ENCODE measurements at regions not wholly inside any gene's neighbourhood (a gene's known extent, or its start where the extent isn't known, plus 50 kb on each side); places are given as distances from the start of the nearest gene placed in this dataset.
"Not testable (repeated sequence)": the region's sequence is repeated elsewhere in the genome, so short reads cannot be mapped to it uniquely, and the experiment has no call there.

- no peak for DNase-seq (ENCODE audit: low spot score)
Measured at GRCh38 chr7:114279901-114280300, 134.7 kb upstream of the FOXP2 start.

DNA sequence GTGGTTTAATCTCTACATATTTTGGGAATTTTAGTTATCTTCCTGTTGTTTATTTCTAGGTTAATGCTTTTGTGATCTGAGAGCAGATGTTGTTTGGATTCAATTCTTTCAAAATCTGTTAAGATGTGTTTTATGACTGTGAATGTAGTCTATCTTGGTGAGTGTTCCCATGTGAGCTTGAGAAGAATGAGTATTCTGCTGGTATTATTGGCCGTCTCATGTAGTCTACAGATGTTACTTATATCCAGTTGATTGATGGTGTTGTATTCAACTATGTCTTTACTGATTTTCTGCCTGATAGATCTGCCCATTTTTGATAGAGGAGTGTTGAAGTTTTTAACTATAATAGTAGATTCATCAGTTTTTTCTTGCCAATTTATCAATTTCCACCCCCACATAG is 141.4 kb upstream of the FOXP2 start:
- DNase-seq (ENCODE audit: low spot score) = no peak

DNA sequence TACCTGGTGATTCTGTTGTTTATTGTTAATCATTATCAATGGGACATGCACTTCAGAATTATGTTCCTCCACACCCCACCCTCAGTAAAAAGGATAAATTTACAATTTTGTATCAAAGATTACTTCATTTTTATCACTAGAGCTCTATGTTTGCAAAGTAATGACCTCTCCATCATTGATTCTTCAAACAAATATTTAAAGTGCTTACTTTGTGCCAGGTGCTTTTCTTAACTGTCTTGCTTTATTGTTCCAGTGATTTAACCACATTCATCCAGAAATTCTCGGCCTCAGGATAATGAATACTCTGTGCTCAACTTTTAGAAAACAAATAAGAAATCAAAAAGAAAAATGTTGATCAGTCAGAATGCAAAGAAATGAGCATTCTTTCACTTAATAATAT is 144.9 kb upstream of the FOXP2 start:
- no peak for DNase-seq (ENCODE audit: low spot score)

DNA sequence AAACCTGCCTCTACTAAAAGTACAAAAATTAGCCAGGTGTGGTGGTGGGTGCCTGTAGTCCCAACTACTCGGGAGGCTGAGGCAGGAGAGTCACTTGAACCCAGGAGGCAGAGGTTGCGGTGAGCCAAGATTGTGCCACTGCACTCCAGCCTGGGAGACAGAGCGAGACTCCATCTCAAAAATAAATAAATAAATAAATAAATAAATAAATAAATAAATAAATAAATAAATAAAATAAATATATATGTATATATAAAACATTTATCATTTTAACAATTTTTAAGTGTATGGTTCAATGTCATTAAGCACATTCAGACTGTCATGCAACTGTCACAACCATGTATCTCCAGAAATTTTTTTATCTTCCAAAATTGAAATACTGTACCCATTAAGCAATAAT is 147.1 kb upstream of the FOXP2 start:
- not testable (repeated sequence) for DNase-seq (ENCODE audit: low spot score)

- DNase-seq (ENCODE audit: low spot score) = no peak
Measured at GRCh38 chr7:114264023-114264422, 150.6 kb upstream of the FOXP2 start.

DNA sequence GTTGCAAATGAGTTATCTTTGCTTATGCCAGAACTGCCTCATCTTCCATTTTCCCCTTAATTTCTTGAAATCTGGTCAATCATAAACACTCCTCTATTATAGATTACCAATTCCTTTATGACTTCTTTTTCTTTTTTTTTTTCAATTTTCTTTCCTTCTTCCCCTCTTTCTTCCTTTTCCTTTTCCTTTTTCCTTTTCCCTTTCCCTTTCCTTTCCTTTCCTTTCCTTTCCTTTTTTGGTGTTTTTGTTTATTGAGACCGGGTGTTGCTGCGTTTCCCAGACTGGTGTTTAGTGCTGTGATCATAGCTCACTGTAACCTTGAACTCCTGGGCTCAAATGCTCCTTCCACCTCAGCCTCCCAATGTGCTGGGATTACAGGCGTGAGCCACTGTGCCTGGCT is 151.4 kb upstream of the FOXP2 start:
- no peak for DNase-seq (ENCODE audit: low spot score)

DNA sequence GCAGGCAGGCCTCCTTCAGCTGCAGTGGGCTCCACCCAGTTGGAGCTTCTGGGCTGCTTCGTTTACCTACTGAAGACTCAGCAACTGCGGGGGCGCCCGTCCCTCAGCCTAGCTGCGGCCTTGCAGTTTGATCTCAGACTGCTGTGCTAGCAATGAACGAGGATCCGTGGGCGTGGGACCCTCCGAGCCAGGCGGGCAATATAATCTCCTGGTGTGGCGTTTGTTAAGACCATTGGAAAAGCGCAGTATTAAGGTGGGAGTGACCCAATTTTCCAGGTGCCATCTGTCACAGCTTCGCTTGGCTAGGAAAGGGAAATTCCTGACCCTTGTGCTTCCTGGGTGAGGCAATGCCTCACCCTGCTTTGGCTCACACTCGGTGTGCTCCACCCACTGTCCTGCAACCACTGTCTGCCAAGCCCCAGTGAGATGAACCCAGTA is 159.2 kb upstream of the FOXP2 start:
- DNase-seq (ENCODE audit: low spot score) = no peak

- no peak for DNase-seq (ENCODE audit: low spot score)
Measured at GRCh38 chr7:114243646-114244045, 171.0 kb upstream of the FOXP2 start.

GRCh38 chr7:114242992-114243507 is 171.6 kb upstream of the FOXP2 start:
- DNase-seq (ENCODE audit: low spot score) = no peak

GRCh38 chr7:114229246-114229645 is 185.4 kb upstream of the FOXP2 start:
- no peak for DNase-seq (ENCODE audit: low spot score)

DNA sequence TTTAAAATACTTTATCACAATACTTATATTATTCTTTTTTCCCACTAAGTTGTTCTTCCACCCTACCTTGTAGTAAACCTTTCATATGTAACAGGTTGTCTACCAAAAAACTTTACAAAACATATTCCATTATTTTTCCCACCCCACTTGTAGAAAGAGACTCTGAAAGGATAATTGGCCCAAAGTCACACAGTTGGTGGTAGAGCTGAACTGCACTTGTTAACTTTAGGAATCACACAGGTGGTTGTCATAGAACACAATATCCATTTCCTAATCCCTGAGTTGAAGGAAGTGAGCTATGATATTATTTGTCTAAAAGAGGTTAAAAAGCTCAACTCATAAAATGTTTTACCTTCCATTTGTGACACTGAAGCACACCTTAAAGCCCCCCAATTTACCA is 188.8 kb upstream of the FOXP2 start:
- DNase-seq (ENCODE audit: low spot score) = no peak

DNA sequence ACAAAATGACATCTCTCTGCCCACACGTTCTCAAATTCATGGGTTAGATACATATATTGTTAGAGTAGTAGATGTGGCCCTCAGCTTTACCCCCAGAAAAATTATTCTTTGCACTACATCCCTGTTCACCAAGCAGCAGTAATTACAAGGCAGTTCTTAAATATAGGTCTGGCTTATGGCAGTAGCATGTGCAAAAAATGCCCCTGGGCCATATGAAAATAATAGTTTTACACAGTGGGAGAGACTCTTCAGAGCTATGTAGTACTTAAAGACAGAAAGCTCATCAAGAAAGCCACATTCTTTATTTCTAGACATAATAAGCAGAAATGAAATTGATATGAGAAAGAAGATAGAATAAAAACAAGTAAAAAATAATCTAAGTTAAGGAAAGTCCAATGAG is 196.3 kb upstream of the FOXP2 start:
- no peak for DNase-seq (ENCODE audit: low spot score)

- DNase-seq (ENCODE audit: low spot score) = no peak
Measured at GRCh38 chr7:114217026-114217806, 197.4 kb upstream of the FOXP2 start.

GRCh38 chr7:114214466-114214865 is 200.1 kb upstream of the FOXP2 start:
- DNase-seq (ENCODE audit: low spot score) = no peak

DNA sequence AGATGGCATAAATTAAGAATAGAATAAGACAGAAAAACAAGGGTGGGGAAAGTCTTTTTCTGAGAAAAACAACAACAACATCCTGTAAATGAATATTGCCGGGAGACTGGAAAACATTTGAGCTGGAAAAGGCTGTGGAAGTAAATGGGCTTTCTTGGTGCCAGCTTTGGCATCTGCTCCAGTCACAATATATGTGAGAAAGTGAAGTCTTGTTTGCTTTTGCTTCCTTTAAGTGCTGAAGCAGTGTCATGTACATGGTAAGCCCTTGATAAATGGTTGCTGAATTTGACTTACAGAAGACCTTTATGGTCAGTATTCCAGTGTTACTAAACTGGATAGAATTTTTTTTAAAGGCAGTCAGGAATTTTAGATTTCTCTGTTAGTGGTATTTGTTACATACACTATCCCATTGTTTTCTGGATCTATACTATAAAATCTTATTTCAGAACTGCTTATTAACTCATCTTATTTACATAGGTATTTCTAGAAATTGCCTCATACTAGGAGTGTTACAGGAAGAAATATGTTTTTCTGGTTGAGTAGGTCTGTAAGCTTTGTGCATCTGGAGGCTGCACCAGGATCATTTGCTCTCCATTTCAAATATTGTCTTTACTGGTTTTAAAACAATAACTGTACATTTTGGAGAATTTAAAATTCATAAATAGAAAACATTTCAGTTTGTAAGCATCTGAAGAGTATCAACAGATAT is 201.7 kb upstream of the FOXP2 start:
- no peak for DNase-seq (ENCODE audit: low spot score)

- DNase-seq (ENCODE audit: low spot score) = no peak
Measured at GRCh38 chr7:114209968-114210367, 204.6 kb upstream of the FOXP2 start.

GRCh38 chr7:114206688-114207087 is 207.9 kb upstream of the FOXP2 start:
- DNase-seq (ENCODE audit: low spot score) = no peak

DNA sequence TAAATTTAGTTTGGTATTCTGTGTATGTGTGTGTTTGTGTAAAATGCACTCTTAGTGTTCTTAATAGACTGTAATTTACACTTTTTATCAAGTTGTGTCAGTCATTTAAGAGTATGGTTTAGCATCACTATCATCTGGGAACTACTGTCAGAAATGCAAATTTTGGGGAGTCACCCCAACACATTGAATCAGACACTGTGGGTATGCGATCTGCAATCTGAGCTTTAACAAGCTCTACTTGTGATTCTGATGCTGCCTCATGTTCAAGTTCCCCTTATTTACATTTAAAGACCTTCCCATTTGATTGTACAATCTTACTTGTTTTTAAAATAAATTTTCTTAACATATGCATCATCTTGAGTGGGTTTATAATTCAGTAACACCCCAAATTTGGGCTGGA is 218.1 kb upstream of the FOXP2 start:
- DNase-seq (ENCODE audit: low spot score) = no peak

DNA sequence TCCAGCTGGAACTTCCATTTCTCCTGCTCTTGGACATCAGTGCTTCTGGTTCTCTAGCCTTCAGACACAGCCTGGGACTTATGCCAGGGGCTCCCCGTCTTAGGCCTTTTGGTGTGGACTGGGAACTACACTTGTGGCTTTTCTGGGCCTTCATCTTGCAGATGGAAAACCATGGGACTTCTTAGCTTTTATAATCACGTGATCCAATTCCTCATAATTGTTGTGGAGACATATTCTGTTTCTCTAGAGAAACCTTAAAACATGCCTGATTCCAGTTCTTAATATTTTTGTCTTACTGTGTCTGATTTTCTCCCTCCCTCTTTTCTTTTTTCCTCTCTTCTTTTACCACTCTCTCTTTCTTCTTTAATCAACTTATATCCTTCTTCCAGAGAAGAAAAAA is 224.2 kb upstream of the FOXP2 start:
- no peak for DNase-seq (ENCODE audit: low spot score)

- DNase-seq (ENCODE audit: low spot score) = no peak
Measured at GRCh38 chr7:114183311-114184088, 231.1 kb upstream of the FOXP2 start.

DNA sequence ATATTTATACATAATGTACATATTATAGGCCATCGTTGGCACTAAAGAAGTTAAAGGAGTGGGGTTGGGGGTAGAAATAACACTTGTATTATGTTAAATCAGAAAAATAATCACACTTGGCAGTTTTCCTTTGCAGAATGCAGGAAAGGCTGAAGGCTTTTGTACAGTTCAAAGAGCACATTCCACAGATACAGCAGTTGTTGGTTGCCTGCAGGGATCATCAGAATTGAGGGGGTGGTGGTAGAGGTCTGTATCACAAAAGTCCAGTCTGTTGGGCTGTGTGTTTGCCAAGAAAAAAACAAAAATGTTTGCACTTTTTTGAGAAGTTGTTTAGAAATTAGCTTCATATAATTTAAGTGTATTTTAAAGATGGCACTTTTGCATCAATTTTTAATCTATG is 231.8 kb upstream of the FOXP2 start:
- DNase-seq (ENCODE audit: low spot score) = no peak

GRCh38 chr7:114181280-114181679 is 233.3 kb upstream of the FOXP2 start:
- no peak for DNase-seq (ENCODE audit: low spot score)
